Gastrocnemius medialis (tissue), 4 donors: ENCODE measurements at regions not wholly inside any gene's neighbourhood (a gene's known extent, or its start where the extent isn't known, plus 50 kb on each side); places are given as distances from the start of the nearest gene placed in this dataset.

ENCODE experiments used
- POLR2A ChIP-seq, 2 donors: fragments of 450-650 bp; IDR thresholded peaks; one replicate each; pipeline ENCODE4 v1.6.1; 2017; ENCODE audit warnings: antibody characterized with exemption in 2 of 2, mild to moderate bottlenecking in 2 of 2, moderate library complexity in 2 of 2
- TF ChIP-seq, protein P1 (sequence below), 5 experiments: fragments of 450-650 bp in 3 of 5; fragments of 200-600 bp in 2 of 5; sonication (generic) in 2 of 5; IDR thresholded peaks in 4 of 5; conservative IDR thresholded peaks in 1 of 5; 1 replicate in 4 of 5; 2 replicates in 1 of 5; pipeline ENCODE4 v1.5.1; 2016 to 2019; ENCODE audit warnings: antibody characterized with exemption in 5 of 5, mild to moderate bottlenecking in 3 of 5, moderate library complexity in 3 of 5

DNA sequence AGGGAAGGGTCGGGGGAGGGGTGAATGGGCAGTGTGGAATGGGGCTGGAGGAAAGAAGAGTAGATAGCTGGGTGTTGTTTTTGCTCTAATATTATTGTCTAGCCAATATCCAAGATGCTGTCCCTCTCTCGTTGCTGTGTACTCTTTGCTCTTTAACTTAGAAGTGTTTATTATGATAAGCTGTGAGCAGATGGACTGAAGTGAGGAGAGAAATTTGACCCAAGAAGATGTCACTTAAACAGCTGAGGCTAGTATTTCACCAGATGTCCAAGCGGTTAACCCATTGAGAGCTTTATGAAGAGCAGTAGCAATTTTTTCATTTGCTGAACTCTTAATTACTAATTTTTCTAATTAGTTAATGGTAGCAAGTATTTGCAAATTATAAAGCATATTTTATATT lies 212.2 kb upstream of the TP63 start:
- TF ChIP-seq, protein P1, sequence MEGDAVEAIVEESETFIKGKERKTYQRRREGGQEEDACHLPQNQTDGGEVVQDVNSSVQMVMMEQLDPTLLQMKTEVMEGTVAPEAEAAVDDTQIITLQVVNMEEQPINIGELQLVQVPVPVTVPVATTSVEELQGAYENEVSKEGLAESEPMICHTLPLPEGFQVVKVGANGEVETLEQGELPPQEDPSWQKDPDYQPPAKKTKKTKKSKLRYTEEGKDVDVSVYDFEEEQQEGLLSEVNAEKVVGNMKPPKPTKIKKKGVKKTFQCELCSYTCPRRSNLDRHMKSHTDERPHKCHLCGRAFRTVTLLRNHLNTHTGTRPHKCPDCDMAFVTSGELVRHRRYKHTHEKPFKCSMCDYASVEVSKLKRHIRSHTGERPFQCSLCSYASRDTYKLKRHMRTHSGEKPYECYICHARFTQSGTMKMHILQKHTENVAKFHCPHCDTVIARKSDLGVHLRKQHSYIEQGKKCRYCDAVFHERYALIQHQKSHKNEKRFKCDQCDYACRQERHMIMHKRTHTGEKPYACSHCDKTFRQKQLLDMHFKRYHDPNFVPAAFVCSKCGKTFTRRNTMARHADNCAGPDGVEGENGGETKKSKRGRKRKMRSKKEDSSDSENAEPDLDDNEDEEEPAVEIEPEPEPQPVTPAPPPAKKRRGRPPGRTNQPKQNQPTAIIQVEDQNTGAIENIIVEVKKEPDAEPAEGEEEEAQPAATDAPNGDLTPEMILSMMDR (IDR thresholded peaks at IDR 0.05 in 4 of 5, conservative IDR thresholded peaks at IDR 0.05 in 1 of 5), result no peak
- TF ChIP-seq POLR2A (IDR thresholded peaks at IDR 0.05), result peak in 1 of 2 donors; percentile 8
